NB4 (cell line): ENCODE measurements at regions not wholly inside any gene's neighbourhood (a gene's known extent, or its start where the extent isn't known, plus 50 kb on each side); places are given as distances from the start of the nearest gene placed in this dataset.

Source experiments
- DNase-seq: peaks from one replicate; pipeline ENCODE4 v3.0.0; 2010; ENCODE audit warnings: low read depth
- H3K4me3 ChIP-seq: one replicate; pipeline ENCODE4 v1.5.1; 2011; ENCODE audit warnings: mild to moderate bottlenecking, low read depth, low read length, moderate library complexity
- MYC ChIP-seq: IDR thresholded peaks from 2 replicates; pipeline ENCODE4 v1.6.1; 2011; ENCODE audit warnings: low read depth, low read length
- POLR2A ChIP-seq: IDR thresholded peaks from 2 replicates; pipeline ENCODE4 v1.6.1; 2011; ENCODE audit warnings: mild to moderate bottlenecking; ENCODE audit not compliant: insufficient read length; ENCODE audit errors: extremely low read depth
- TF ChIP-seq, protein P1 (sequence below): IDR thresholded peaks from one replicate; pipeline ENCODE4 v1.5.1; 2012; ENCODE audit warnings: low read depth, low read length
- TF ChIP-seq, protein P2 (sequence below): IDR thresholded peaks from 2 replicates; pipeline ENCODE4 v1.6.1; 2011; ENCODE audit warnings: low read depth, low read length

GRCh38 chr2:51107841-51108240, 75.9 kb upstream of the NRXN1 start:
- TF ChIP-seq, protein P1, sequence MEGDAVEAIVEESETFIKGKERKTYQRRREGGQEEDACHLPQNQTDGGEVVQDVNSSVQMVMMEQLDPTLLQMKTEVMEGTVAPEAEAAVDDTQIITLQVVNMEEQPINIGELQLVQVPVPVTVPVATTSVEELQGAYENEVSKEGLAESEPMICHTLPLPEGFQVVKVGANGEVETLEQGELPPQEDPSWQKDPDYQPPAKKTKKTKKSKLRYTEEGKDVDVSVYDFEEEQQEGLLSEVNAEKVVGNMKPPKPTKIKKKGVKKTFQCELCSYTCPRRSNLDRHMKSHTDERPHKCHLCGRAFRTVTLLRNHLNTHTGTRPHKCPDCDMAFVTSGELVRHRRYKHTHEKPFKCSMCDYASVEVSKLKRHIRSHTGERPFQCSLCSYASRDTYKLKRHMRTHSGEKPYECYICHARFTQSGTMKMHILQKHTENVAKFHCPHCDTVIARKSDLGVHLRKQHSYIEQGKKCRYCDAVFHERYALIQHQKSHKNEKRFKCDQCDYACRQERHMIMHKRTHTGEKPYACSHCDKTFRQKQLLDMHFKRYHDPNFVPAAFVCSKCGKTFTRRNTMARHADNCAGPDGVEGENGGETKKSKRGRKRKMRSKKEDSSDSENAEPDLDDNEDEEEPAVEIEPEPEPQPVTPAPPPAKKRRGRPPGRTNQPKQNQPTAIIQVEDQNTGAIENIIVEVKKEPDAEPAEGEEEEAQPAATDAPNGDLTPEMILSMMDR = no peak
- TF ChIP-seq, protein P2, sequence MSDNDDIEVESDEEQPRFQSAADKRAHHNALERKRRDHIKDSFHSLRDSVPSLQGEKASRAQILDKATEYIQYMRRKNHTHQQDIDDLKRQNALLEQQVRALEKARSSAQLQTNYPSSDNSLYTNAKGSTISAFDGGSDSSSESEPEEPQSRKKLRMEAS = no peak
- no peak for TF ChIP-seq POLR2A
- TF ChIP-seq MYC = no peak
- no peak overlapping the region for H3K4me3 ChIP-seq

GRCh38 chr2:51105811-51106210, 73.9 kb upstream of the NRXN1 start:
- DNase-seq = no peak
- H3K4me3 ChIP-seq = no peak overlapping the region
- TF ChIP-seq, protein P1 = no peak
- TF ChIP-seq, protein P2 = no peak
- TF ChIP-seq POLR2A (no peak), MYC (no peak)

More at GRCh38 chr2:51107841-51108240, 75.9 kb upstream of the NRXN1 start:
- DNase-seq = no peak

- H3K4me3 ChIP-seq = no peak overlapping the region
- TF ChIP-seq, protein P2 = no peak
- TF ChIP-seq, protein P1 = no peak
- TF ChIP-seq POLR2A (no peak), MYC (no peak)
- no peak for DNase-seq
Measured at GRCh38 chr2:51103205-51103604, 71.3 kb upstream of the NRXN1 start.

DNA sequence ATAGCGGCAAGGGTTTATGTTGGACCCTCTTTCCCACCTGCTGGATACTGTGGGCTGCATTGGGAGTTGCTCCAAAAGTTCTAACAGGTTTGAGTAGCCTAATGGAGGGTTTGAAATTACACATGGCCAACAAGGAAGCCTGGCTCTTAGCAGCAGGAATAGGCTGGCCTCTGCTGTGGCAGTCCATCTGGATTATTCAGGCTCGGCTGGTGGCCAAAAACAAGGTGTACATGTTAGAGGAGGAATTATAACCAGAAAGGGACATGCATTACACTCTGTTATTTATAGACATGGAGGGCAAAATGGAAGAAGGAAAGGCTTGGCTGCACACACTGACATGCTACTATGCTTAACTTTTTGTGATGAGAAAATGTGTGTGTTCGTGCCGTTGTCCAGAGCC, 61.1 kb upstream of the NRXN1 start:
- no peak overlapping the region for H3K4me3 ChIP-seq
- TF ChIP-seq POLR2A = no peak
- TF ChIP-seq MYC = no peak
- TF ChIP-seq, protein P2 = no peak
- TF ChIP-seq, protein P1 = no peak
- no peak for DNase-seq

DNA sequence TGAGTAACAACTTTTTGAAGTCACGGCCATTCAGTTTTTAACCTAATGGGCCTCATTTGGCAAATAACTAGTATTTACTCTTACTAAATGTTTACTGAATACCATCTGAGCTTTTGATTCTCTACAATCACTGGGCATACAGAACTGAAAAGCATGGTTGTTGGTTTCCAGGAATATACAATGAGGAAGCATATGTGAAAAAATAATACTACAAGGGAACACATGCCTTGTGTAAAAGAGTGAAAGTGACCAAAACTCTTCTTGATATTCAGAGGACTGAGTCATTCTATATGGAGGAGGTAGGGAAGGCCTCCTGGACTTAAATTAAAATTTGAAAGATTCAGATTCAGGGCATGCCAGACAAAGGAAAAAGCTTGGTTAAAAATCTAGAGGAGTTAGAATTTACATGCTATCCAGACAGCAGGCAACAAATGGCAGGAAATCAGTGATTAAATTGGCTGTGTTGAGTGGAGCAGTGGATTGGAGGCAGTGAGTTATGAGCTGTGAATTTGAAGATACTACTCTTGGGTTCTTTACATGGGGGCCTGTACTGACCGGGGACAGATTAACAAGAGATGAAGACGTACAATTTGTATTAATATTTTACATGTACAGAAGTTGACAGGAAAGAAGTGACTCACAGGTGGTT, 53.6 kb upstream of the NRXN1 start:
- no peak for DNase-seq
- H3K4me3 ChIP-seq = no peak overlapping the region
- TF ChIP-seq POLR2A = no peak
- no peak for TF ChIP-seq MYC

DNA sequence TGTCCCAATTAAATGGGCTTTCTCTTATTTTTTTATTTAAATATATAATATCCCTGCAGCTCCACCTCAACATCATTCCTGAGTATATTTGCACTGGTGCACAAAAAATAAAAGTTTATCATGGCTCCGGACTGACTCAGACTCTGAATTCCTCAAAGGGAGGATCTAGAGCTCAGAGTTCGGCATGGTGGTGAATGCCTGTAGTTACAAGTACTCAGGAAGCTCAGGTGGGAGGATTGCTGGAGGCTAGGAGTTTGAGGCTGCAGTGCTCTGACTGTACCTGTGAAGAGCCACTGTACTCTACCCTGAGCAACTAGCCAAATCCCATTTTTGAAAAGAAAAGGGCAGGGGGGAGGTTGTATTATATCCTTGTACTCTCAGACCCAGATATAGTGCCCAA, 52.8 kb upstream of the NRXN1 start:
- TF ChIP-seq POLR2A (no peak), MYC (no peak)
- TF ChIP-seq, protein P2 = no peak
- TF ChIP-seq, protein P1 = no peak
- no peak overlapping the region for H3K4me3 ChIP-seq
- no peak for DNase-seq
